OCI-LY7 (cell line): ENCODE measurements at regions not wholly inside any gene's neighbourhood (a gene's known extent, or its start where the extent isn't known, plus 50 kb on each side); places are given as distances from the start of the nearest gene placed in this dataset.

Experiments used
- BruUV-seq: library from RNA; stranded (reverse); fragments of 400-500 nt; replicated peaks from 2 replicates; lab custom pipeline; 2021; lab: Mats Ljungman, UMichigan
- CTCF ChIA-PET: fragments of 300-600 bp; sonication (Branson Sonifier 250); formaldehyde crosslinking; loops from one replicate; lab custom pipeline; 2022; ENCODE audit warnings: antibody characterized with exemption; ENCODE audit not compliant: unreplicated experiment; lab: Charles Lee
- POLR2A ChIA-PET: fragments of 300-600 bp; sonication (Branson Sonifier 250); formaldehyde crosslinking; loops from one replicate; lab custom pipeline; 2022; ENCODE audit warnings: antibody characterized with exemption; lab: Charles Lee
- DNase-seq: peaks from one replicate; pipeline ENCODE4 v3.0.0-alpha.2; 2015; ENCODE audit warnings: low spot score
- H2AFZ ChIP-seq: fragments of 200-600 bp; sonication (generic), shearing (Covaris generic); 2 replicates; pipeline ENCODE4 v1.6.1; 2014; ENCODE audit warnings: mild to moderate bottlenecking, antibody characterized with exemption, low read length, moderate library complexity
- H3K27ac ChIP-seq: fragments of 200-600 bp; sonication (generic); 2 replicates; pipeline ENCODE4 v1.5.1; 2014; ENCODE audit warnings: mixed run types, low read depth, mild to moderate bottlenecking, moderate library complexity, low read length, inconsistent platforms; ENCODE audit not compliant: poor library complexity, severe bottlenecking
- H3K36me3 ChIP-seq: fragments of 200-600 bp; sonication (generic); 2 replicates; pipeline ENCODE4 v1.6.1; 2014; ENCODE audit warnings: mild to moderate bottlenecking, antibody characterized with exemption, low read length, moderate library complexity, mixed read lengths; ENCODE audit not compliant: insufficient read depth
- H3K4me1 ChIP-seq: fragments of 200-600 bp; sonication (generic); 2 replicates; pipeline ENCODE4 v1.5.1; 2014; ENCODE audit warnings: mild to moderate bottlenecking, low read length; ENCODE audit not compliant: insufficient read depth, poor library complexity, severe bottlenecking
- H3K4me2 ChIP-seq: fragments of 200-600 bp; sonication (generic); 2 replicates; pipeline ENCODE4 v1.6.1; 2014; ENCODE audit warnings: mild to moderate bottlenecking, low read length
- H3K4me3 ChIP-seq: fragments of 200-600 bp; sonication (generic); 2 replicates; pipeline ENCODE4 v1.5.1; 2014; ENCODE audit warnings: mild to moderate bottlenecking, low read depth, low read length; ENCODE audit not compliant: poor library complexity, severe bottlenecking
- H3K79me2 ChIP-seq: fragments of 200-600 bp; sonication (generic); 2 replicates; pipeline ENCODE4 v1.6.1; 2016; ENCODE audit warnings: low read depth, mild to moderate bottlenecking, low read length, moderate library complexity, mixed read lengths; ENCODE audit not compliant: insufficient read depth
- H3K9me2 ChIP-seq: fragments of 200-600 bp; sonication (generic); 2 replicates; pipeline ENCODE4 v1.6.1; 2016; ENCODE audit warnings: mild to moderate bottlenecking, low read length, mixed read lengths; ENCODE audit not compliant: insufficient read depth
- H3K9me3 ChIP-seq: fragments of 200-600 bp; sonication (generic); 2 replicates; pipeline ENCODE4 v1.6.1; 2014; ENCODE audit warnings: mild to moderate bottlenecking, mixed run types, low read length, mixed read lengths
- H4K20me1 ChIP-seq: fragments of 200-600 bp; sonication (generic); 2 replicates; pipeline ENCODE4 v1.6.1; 2014; ENCODE audit warnings: mild to moderate bottlenecking, antibody characterized with exemption, low read length, moderate library complexity, mixed read lengths; ENCODE audit not compliant: insufficient read depth
- EZH2phosphoT487 ChIP-seq: fragments of 200-600 bp; sonication (generic); IDR thresholded peaks from 2 replicates; pipeline ENCODE4 v1.6.1; 2018; ENCODE audit warnings: low read depth, borderline replicate concordance, mild to moderate bottlenecking, mixed run types, antibody characterized with exemption, low read length, moderate library complexity, mixed read lengths
- intact Hi-C: fragments of 100-400 bp; cut with micrococcal nuclease; formaldehyde crosslinking; loops from one replicate; pipeline ENCODE4 v1.10.0; 2022; ENCODE audit not compliant: unreplicated experiment
- TF ChIP-seq, protein P1 (sequence below): fragments of 200-600 bp; sonication (generic); conservative IDR thresholded peaks from 2 replicates; pipeline ENCODE4 v1.5.1; 2014; ENCODE audit warnings: mild to moderate bottlenecking, antibody characterized with exemption, low read length, moderate library complexity, mixed read lengths

DNA sequence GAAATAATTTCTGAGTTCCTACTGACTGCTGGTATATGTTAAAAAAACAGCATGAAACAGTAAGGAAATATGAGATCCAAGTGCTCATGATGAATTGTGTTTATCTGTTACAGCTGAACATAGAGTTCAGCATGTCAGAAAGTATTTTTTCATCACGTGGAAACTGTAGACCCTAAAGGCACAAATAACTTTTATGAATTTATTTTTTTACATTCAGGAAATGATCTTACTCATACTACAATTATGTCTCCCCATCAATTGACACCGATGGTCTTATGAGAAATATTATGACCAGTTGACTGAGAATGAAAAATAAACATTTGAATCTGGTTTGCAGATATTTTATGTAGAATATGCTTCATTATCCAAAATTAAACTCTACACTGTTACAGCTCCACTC is 283.1 kb upstream of the SPANXN4 start:
- Histone ChIP-seq H3K36me3 (no peaks in the 10 kb centered on the region), H3K27ac (no peak overlapping the region), H3K4me1 (no peaks in the 10 kb centered on the region), H2AFZ (no peak overlapping the region), H3K9me3 (no peaks in the 10 kb centered on the region), H4K20me1 (no peaks in the 10 kb centered on the region), H3K9me2 (no peaks in the 10 kb centered on the region), H3K4me3 (no peak overlapping the region), H3K4me2 (no peak overlapping the region), H3K79me2 (no peaks in the 10 kb centered on the region)
- intact Hi-C loops: no loop called here
- no peak for TF ChIP-seq EZH2phosphoT487
- TF ChIP-seq, protein P1, sequence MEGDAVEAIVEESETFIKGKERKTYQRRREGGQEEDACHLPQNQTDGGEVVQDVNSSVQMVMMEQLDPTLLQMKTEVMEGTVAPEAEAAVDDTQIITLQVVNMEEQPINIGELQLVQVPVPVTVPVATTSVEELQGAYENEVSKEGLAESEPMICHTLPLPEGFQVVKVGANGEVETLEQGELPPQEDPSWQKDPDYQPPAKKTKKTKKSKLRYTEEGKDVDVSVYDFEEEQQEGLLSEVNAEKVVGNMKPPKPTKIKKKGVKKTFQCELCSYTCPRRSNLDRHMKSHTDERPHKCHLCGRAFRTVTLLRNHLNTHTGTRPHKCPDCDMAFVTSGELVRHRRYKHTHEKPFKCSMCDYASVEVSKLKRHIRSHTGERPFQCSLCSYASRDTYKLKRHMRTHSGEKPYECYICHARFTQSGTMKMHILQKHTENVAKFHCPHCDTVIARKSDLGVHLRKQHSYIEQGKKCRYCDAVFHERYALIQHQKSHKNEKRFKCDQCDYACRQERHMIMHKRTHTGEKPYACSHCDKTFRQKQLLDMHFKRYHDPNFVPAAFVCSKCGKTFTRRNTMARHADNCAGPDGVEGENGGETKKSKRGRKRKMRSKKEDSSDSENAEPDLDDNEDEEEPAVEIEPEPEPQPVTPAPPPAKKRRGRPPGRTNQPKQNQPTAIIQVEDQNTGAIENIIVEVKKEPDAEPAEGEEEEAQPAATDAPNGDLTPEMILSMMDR: no peak
- CTCF ChIA-PET: no interaction called here
- POLR2A ChIA-PET: no interaction called here
- BruUV-seq: no TSS peak
- no peak for DNase-seq

GRCh38 chrX:142733327-142733726 is 292.4 kb upstream of the SPANXN4 start:
- H4K20me1 ChIP-seq: no peaks in the 10 kb centered on the region
- no TSS peak for BruUV-seq
- TF ChIP-seq, protein P1: no peak
- no peak for TF ChIP-seq EZH2phosphoT487
- no peak overlapping the region for H3K27ac ChIP-seq
- ChIA-PET POLR2A (no interaction called here), CTCF (no interaction called here)
- no peaks in the 10 kb centered on the region for H3K9me3 ChIP-seq
- no peaks in the 10 kb centered on the region for H3K36me3 ChIP-seq
- H3K79me2 ChIP-seq: no peaks in the 10 kb centered on the region
- intact Hi-C loops: no loop called here
- H3K4me3 ChIP-seq: no peak overlapping the region
- no peak overlapping the region for H2AFZ ChIP-seq
- no peak overlapping the region for H3K4me2 ChIP-seq
- no peaks in the 10 kb centered on the region for H3K4me1 ChIP-seq
- H3K9me2 ChIP-seq: no peaks in the 10 kb centered on the region
- no peak for DNase-seq

DNA sequence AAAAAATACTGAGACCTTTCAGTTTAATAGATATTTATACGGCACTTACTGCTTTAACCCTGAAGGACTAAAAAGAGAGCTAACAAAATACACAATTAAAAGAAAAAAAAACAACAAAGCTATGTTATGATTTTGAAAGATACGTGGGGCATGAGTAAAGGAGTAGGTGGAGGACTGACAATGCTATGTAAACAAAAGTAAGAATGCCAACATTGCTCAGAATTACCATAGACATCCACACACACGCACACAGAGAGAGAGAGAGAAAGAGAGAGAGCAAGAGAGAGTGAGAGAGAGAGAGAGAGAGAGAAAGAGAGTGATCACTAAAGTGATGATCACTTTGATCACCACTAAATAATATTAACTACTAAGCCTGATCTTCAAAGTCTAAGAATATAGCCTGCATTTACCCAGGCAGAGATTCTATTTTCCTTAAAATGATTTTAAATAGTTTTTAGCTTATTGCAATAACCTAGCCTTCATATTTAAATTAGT is 313.9 kb upstream of the SPANXN4 start:
- BruUV-seq: no TSS peak
- H4K20me1 ChIP-seq: no peaks in the 10 kb centered on the region
- no peaks in the 10 kb centered on the region for H3K9me3 ChIP-seq
- no peak for DNase-seq
- H3K4me2 ChIP-seq: no peak overlapping the region
- ChIA-PET POLR2A (no interaction called here), CTCF (no interaction called here)
- H3K79me2 ChIP-seq: no peaks in the 10 kb centered on the region
- no peak overlapping the region for H2AFZ ChIP-seq
- intact Hi-C loops: no loop called here
- no peaks in the 10 kb centered on the region for H3K36me3 ChIP-seq
- no peak overlapping the region for H3K4me3 ChIP-seq
- no peak overlapping the region for H3K27ac ChIP-seq
- H3K4me1 ChIP-seq: no peaks in the 10 kb centered on the region
- TF ChIP-seq, protein P1: no peak
- TF ChIP-seq EZH2phosphoT487: no peak
- no peaks in the 10 kb centered on the region for H3K9me2 ChIP-seq
